ENCODE measurements at regions not wholly inside any gene's neighbourhood (a gene's known extent, or its start where the extent isn't known, plus 50 kb on each side); places are given as distances from the start of the nearest gene placed in this dataset.

- TF ChIP-seq CTCF (IDR thresholded peaks at IDR 0.05; ENCODE audit: insufficient read depth, low read depth, low read length, missing control alignments) = no peak
These were observed 368.2 kb upstream of the ARHGEF26 start for GRCh38 chr3:153753035-153753434.

GRCh38 chr3:153756816-153757215 is 364.4 kb upstream of the ARHGEF26 start:
- TF ChIP-seq CTCF (IDR thresholded peaks at IDR 0.05; ENCODE audit: insufficient read depth, low read depth, low read length, missing control alignments) = no peak
- DNase-seq (ENCODE audit: low read depth) = peak; percentile 83
- no peak overlapping the region for H3K4me3 ChIP-seq (ENCODE audit: low read length)

More at GRCh38 chr3:153753035-153753434, 368.2 kb upstream of the ARHGEF26 start:
- no peak overlapping the region for H3K4me3 ChIP-seq (ENCODE audit: low read length)
- no peak for DNase-seq (ENCODE audit: low read depth)

- no peak for DNase-seq (ENCODE audit: low read depth)
- no peak for TF ChIP-seq CTCF (IDR thresholded peaks at IDR 0.05; ENCODE audit: insufficient read depth, low read depth, low read length, missing control alignments)
- H3K4me3 ChIP-seq (ENCODE audit: low read length) = no peak overlapping the region
These were observed 363.4 kb upstream of the ARHGEF26 start for GRCh38 chr3:153757839-153758238.

- no peak for TF ChIP-seq CTCF (IDR thresholded peaks at IDR 0.05; ENCODE audit: insufficient read depth, low read depth, low read length, missing control alignments)
- no peak for DNase-seq (ENCODE audit: low read depth)
- H3K4me3 ChIP-seq (ENCODE audit: low read length) = no peak overlapping the region
These were observed 360.2 kb upstream of the ARHGEF26 start for GRCh38 chr3:153760948-153761347.

- TF ChIP-seq CTCF (IDR thresholded peaks at IDR 0.05; ENCODE audit: insufficient read depth, low read depth, low read length, missing control alignments) = no peak
- no peak overlapping the region for H3K4me3 ChIP-seq (ENCODE audit: low read length)
- DNase-seq (ENCODE audit: low read depth) = no peak
These were observed 358.6 kb upstream of the ARHGEF26 start for GRCh38 chr3:153762411-153763235.

- DNase-seq (ENCODE audit: low read depth) = peak; percentile 70
- no peak for TF ChIP-seq CTCF (IDR thresholded peaks at IDR 0.05; ENCODE audit: insufficient read depth, low read depth, low read length, missing control alignments)
- no peak overlapping the region for H3K4me3 ChIP-seq (ENCODE audit: low read length)
These were observed 353.3 kb upstream of the ARHGEF26 start for GRCh38 chr3:153767601-153768560.
